CD4-positive, alpha-beta T cell (primary cell): ENCODE measurements at regions not wholly inside any gene's neighbourhood (a gene's known extent, or its start where the extent isn't known, plus 50 kb on each side); places are given as distances from the start of the nearest gene placed in this dataset.

Experiments used
- ATAC-seq: fragments of 200-7000 bp; cut with Tn5 transposase; one replicate; pipeline ENCODE4 v1.10.0; 2022; ENCODE audit warnings: mild to moderate bottlenecking; ENCODE audit not compliant: poor library complexity
- CTCF ChIA-PET: fragments of 350-600 bp; sonication (Branson Sonifier 250); formaldehyde crosslinking; loops from one replicate; lab custom pipeline; 2021; ENCODE audit warnings: antibody characterized with exemption, inconsistent platforms; lab: Charles Lee
- POLR2A ChIA-PET: fragments of 350-600 bp; sonication (Branson Sonifier 250); formaldehyde crosslinking; loops from one replicate; lab custom pipeline; 2021; ENCODE audit warnings: antibody characterized with exemption, inconsistent platforms; lab: Charles Lee
- DNase-seq, 14 experiments: peaks; one replicate each; pipeline ENCODE4 v3.0.0-alpha.2; 2013 to 2020; ENCODE audit warnings: mixed read lengths in 2 of 14
- H3K27ac ChIP-seq, 2 donors: one replicate each; pipeline versions ENCODE4 v1.5.1 to v1.7.0; 2013; ENCODE audit warnings: low read length in 2 of 2, low read depth in 1 of 2, mild to moderate bottlenecking in 1 of 2
- H3K27me3 ChIP-seq, 2 experiments: 1 replicate in 1 of 2; 2 replicates in 1 of 2; pipeline versions ENCODE4 v1.6.1 to v1.7.0; 2013; ENCODE audit warnings: low read length in 2 of 2, control low read depth in 1 of 2, mild to moderate bottlenecking in 1 of 2, moderate library complexity in 1 of 2; ENCODE audit not compliant: insufficient read depth in 2 of 2, control insufficient read depth in 1 of 2
- H3K36me3 ChIP-seq: one replicate; pipeline ENCODE4 v1.6.1; 2013; ENCODE audit warnings: low read length, control low read depth; ENCODE audit not compliant: insufficient read depth
- H3K4me1 ChIP-seq: one replicate; pipeline ENCODE4 v1.6.1; 2013; ENCODE audit warnings: low read length, control low read depth; ENCODE audit not compliant: insufficient read depth
- H3K4me3 ChIP-seq: one replicate; pipeline ENCODE4 v1.5.1; 2013; ENCODE audit warnings: mild to moderate bottlenecking, low read length, moderate library complexity
- H3K9me3 ChIP-seq, 2 experiments: 1 replicate in 1 of 2; 2 replicates in 1 of 2; pipeline versions ENCODE4 v1.6.1 to v1.7.0; 2013; ENCODE audit warnings: low read length in 2 of 2, mild to moderate bottlenecking in 2 of 2, control low read depth in 1 of 2, moderate library complexity in 1 of 2; ENCODE audit not compliant: control insufficient read depth in 1 of 2, insufficient read depth in 1 of 2
- H3K27ac Mint-ChIP-seq: one replicate; pipeline ENCODE4 v1.8.0; 2020; ENCODE audit warnings: mixed read lengths
- H3K27me3 Mint-ChIP-seq: one replicate; pipeline ENCODE4 v1.8.0; 2021; ENCODE audit warnings: mixed read lengths
- H3K36me3 Mint-ChIP-seq: one replicate; pipeline ENCODE4 v1.8.0; 2021; ENCODE audit warnings: low read depth, mixed read lengths
- H3K4me1 Mint-ChIP-seq: one replicate; pipeline ENCODE4 v1.8.0; 2021; ENCODE audit warnings: low read depth, mixed read lengths
- H3K4me3 Mint-ChIP-seq: one replicate; pipeline ENCODE4 v1.8.0; 2020; ENCODE audit warnings: mild to moderate bottlenecking, mixed read lengths
- H3K9me3 Mint-ChIP-seq: one replicate; pipeline ENCODE4 v1.8.0; 2020; ENCODE audit warnings: mixed read lengths
- CTCF ChIP-seq: fragments of 200-600 bp; IDR thresholded peaks from one replicate; pipeline ENCODE4 v1.8.0; 2022; ENCODE audit warnings: antibody characterized with exemption, mild to moderate bottlenecking
- intact Hi-C, 2 experiments: fragments of 100-400 bp; cut with DNase I in 1 of 2; cut with micrococcal nuclease in 1 of 2; formaldehyde crosslinking; loops; one replicate each; pipeline versions ENCODE4 v1.15.1 to v1.9.0; 2023 to 2025; cut with DNase I, micrococcal nuclease

DNA sequence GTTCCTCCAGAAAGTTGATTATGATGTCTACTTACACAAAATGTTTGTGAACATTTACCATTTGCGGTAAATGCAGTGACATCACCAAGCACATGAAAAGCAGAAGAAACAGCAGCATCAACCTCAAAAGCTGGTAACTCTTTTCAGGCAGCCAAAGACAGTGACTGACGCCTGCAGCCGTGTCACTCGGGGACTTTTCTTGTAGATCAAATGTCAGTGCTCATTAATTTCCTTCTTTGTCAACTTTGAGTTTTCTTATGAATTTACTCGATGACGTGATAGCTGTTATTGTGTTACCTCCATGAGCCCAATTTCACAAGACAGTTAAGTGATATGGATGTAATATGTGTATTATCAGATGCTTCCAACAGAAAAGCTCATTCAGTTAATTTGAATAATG lies 92.5 kb downstream of the RIPK4 start:
- ChIA-PET CTCF (no interaction called here), POLR2A (no interaction called here)
- H3K4me3 ChIP-seq, result no peak overlapping the region
- H3K36me3 ChIP-seq, result no peaks in the 10 kb centered on the region
- peaks cover 9% of the 10 kb centered on the region for H3K4me1 ChIP-seq
- no peak overlapping the region for H3K27ac Mint-ChIP-seq
- peaks cover 10% of the 10 kb centered on the region for H3K4me1 Mint-ChIP-seq
- peaks cover 3 to 7% of the 10 kb centered on the region in 2 experiments for H3K27me3 ChIP-seq
- DNase-seq (no peak), ATAC-seq (no peak)
- intact Hi-C loops, result no loop called here
- TF ChIP-seq CTCF, result no peak
- H3K9me3 ChIP-seq, result no peaks in the 10 kb centered on the region
- H3K27me3 Mint-ChIP-seq, result peaks cover 12% of the 10 kb centered on the region
- H3K36me3 Mint-ChIP-seq, result no peaks in the 10 kb centered on the region
- no peak overlapping the region for H3K4me3 Mint-ChIP-seq
- no peaks in the 10 kb centered on the region for H3K9me3 Mint-ChIP-seq
- no peak overlapping the region for H3K27ac ChIP-seq

GRCh38 chr21:41673596-41674335 lies 93.1 kb downstream of the RIPK4 start:
- no peak overlapping the region for H3K27ac Mint-ChIP-seq
- no peak overlapping the region for H3K27ac ChIP-seq
- DNase-seq, result no peak

GRCh38 chr21:41673071-41673470 lies 93.8 kb downstream of the RIPK4 start:
- H3K27ac Mint-ChIP-seq, result no peak overlapping the region
- Histone ChIP-seq H3K9me3 (no peaks in the 10 kb centered on the region), H3K4me3 (no peak overlapping the region), H3K4me1 (peaks cover 9% of the 10 kb centered on the region), H3K27ac (no peak overlapping the region), H3K36me3 (no peaks in the 10 kb centered on the region), H3K27me3 (peaks cover 2 to 3% of the 10 kb centered on the region in 2 experiments)
- ATAC-seq (no peak), DNase-seq (no peak)
- ChIA-PET POLR2A (no interaction called here), CTCF (no interaction called here)
- no peaks in the 10 kb centered on the region for H3K9me3 Mint-ChIP-seq
- intact Hi-C loops, result no loop called here
- no peak overlapping the region for H3K4me3 Mint-ChIP-seq
- H3K4me1 Mint-ChIP-seq, result peaks cover 10% of the 10 kb centered on the region
- peaks cover 6% of the 10 kb centered on the region for H3K27me3 Mint-ChIP-seq
- TF ChIP-seq CTCF, result no peak
- H3K36me3 Mint-ChIP-seq, result no peaks in the 10 kb centered on the region

More at GRCh38 chr21:41673596-41674335, 93.1 kb downstream of the RIPK4 start:
- Histone ChIP-seq H3K4me1 (peaks cover 9% of the 10 kb centered on the region), H3K36me3 (no peaks in the 10 kb centered on the region), H3K9me3 (no peaks in the 10 kb centered on the region), H3K27me3 (peaks cover 3 to 7% of the 10 kb centered on the region in 2 experiments), H3K4me3 (no peak overlapping the region)
- no peak for TF ChIP-seq CTCF
- H3K9me3 Mint-ChIP-seq, result no peaks in the 10 kb centered on the region
- no peak for ATAC-seq
- H3K36me3 Mint-ChIP-seq, result no peaks in the 10 kb centered on the region
- CTCF ChIA-PET, result no interaction called here
- POLR2A ChIA-PET, result no interaction called here
- intact Hi-C loops, result no loop called here
- peaks cover 6% of the 10 kb centered on the region for H3K27me3 Mint-ChIP-seq
- H3K4me1 Mint-ChIP-seq, result peaks cover 10% of the 10 kb centered on the region
- no peak overlapping the region for H3K4me3 Mint-ChIP-seq
